NCI-H2107 treated with DMSO at 0.1 percent for 48 hours (cell line): ENCODE measurements at regions not wholly inside any gene's neighbourhood (a gene's known extent, or its start where the extent isn't known, plus 50 kb on each side); places are given as distances from the start of the nearest gene placed in this dataset.
"Not testable (repeated sequence)": the region's sequence is repeated elsewhere in the genome, so short reads cannot be mapped to it uniquely, and the experiment has no call there.

ENCODE experiments used
- DNase-seq: peaks from one replicate; lab custom pipeline; 2025; ENCODE audit not compliant: unreplicated experiment; lab: John Stamatoyannopoulos, UW

GRCh38 chr2:146997945-146998344, 846.9 kb upstream of the ACVR2A start:
- no peak for DNase-seq

- no peak for DNase-seq
These were observed 847.3 kb upstream of the ACVR2A start for GRCh38 chr2:146997488-146997887.

- no peak for DNase-seq
These were observed 850.6 kb upstream of the ACVR2A start for GRCh38 chr2:146994246-146994645.

GRCh38 chr2:146992466-146992865, 852.4 kb upstream of the ACVR2A start:
- DNase-seq = no peak

GRCh38 chr2:146992057-146992456, 852.8 kb upstream of the ACVR2A start:
- DNase-seq = no peak

- DNase-seq = no peak
These were observed 854.3 kb upstream of the ACVR2A start for GRCh38 chr2:146990311-146991054.

GRCh38 chr2:146989741-146990140, 855.1 kb upstream of the ACVR2A start:
- no peak for DNase-seq

GRCh38 chr2:146987996-146988395, 856.8 kb upstream of the ACVR2A start:
- no peak for DNase-seq

GRCh38 chr2:146986161-146986560, 858.7 kb upstream of the ACVR2A start:
- DNase-seq = no peak

- DNase-seq = no peak
These were observed 859.1 kb upstream of the ACVR2A start for GRCh38 chr2:146985753-146986152.

GRCh38 chr2:146984014-146984413, 860.8 kb upstream of the ACVR2A start:
- no peak for DNase-seq

- DNase-seq = no peak
These were observed 862.4 kb upstream of the ACVR2A start for GRCh38 chr2:146982393-146982846.

GRCh38 chr2:146981921-146982320, 862.9 kb upstream of the ACVR2A start:
- no peak for DNase-seq

- no peak for DNase-seq
These were observed 865.1 kb upstream of the ACVR2A start for GRCh38 chr2:146979746-146980145.

- DNase-seq = no peak
These were observed 866.0 kb upstream of the ACVR2A start for GRCh38 chr2:146978577-146979555.

- not testable (repeated sequence) for DNase-seq
These were observed 873.8 kb upstream of the ACVR2A start for GRCh38 chr2:146970981-146971380.

GRCh38 chr2:146969703-146970102, 875.1 kb upstream of the ACVR2A start:
- DNase-seq = not testable (repeated sequence)

GRCh38 chr2:146964494-146964893, 880.3 kb upstream of the ACVR2A start:
- no peak for DNase-seq

- DNase-seq = no peak
These were observed 890.3 kb upstream of the ACVR2A start for GRCh38 chr2:146954544-146954943.

- no peak for DNase-seq
These were observed 892.1 kb upstream of the ACVR2A start for GRCh38 chr2:146952696-146953095.

GRCh38 chr2:146950911-146951310, 893.9 kb upstream of the ACVR2A start:
- DNase-seq = no peak

- DNase-seq = no peak
These were observed 894.5 kb upstream of the ACVR2A start for GRCh38 chr2:146950361-146950760.
